Ovary (tissue), 7 donors: ENCODE measurements at regions not wholly inside any gene's neighbourhood (a gene's known extent, or its start where the extent isn't known, plus 50 kb on each side); places are given as distances from the start of the nearest gene placed in this dataset.

Experiments
- DNase-seq, 5 donors: peaks; one replicate each; pipeline ENCODE4 v3.0.0-alpha.2; 2019 to 2020
- H3K27ac ChIP-seq, 2 donors: fragments of 200-600 bp; one replicate each; pipeline versions ENCODE4 v1.5.1 to v1.8.0; 2019 to 2022
- H3K27me3 ChIP-seq: fragments of 200-600 bp; one replicate; pipeline ENCODE4 v1.8.0; 2022
- H3K36me3 ChIP-seq: fragments of 200-600 bp; sonication (generic); one replicate; pipeline ENCODE4 v1.5.1; 2019
- H3K4me1 ChIP-seq: one replicate; pipeline ENCODE4 v1.8.1; 2013; ENCODE audit warnings: mild to moderate bottlenecking, moderate library complexity; ENCODE audit not compliant: insufficient read depth
- H3K4me3 ChIP-seq: fragments of 200-600 bp; sonication (generic); one replicate; pipeline ENCODE4 v1.5.1; 2017
- H3K9me3 ChIP-seq, 2 donors: fragments of 200-600 bp in 1 of 2; sonication (generic) in 1 of 2; one replicate each; pipeline versions ENCODE4 v1.5.1 to v1.8.1; 2013 to 2019; ENCODE audit warnings: mild to moderate bottlenecking in 1 of 2, moderate library complexity in 1 of 2
- CTCF ChIP-seq, 3 donors: fragments of 450-650 bp in 2 of 3; fragments of 200-600 bp in 1 of 3; IDR thresholded peaks; one replicate each; pipeline versions ENCODE4 v1.5.1 to v1.8.0; 2016 to 2022; ENCODE audit warnings: antibody characterized with exemption in 3 of 3, mild to moderate bottlenecking in 1 of 3
- EP300 ChIP-seq: sonication (generic); formaldehyde crosslinking; IDR thresholded peaks from one replicate; pipeline ENCODE4 v1.6.1; 2017; ENCODE audit warnings: antibody characterized with exemption
- POLR2A ChIP-seq: fragments of 450-650 bp; IDR thresholded peaks from one replicate; pipeline ENCODE4 v1.6.1; 2017; ENCODE audit warnings: antibody characterized with exemption, mild to moderate bottlenecking, moderate library complexity
- WGBS, 3 donors: extraction: QIAGEN DNeasy Blood & Tissue Kit in 1 of 3; methylation state at CpG; one replicate each; pipeline versions ENCODE4 v1.1.5 to v1.1.7; 2013 to 2017; 5-methylcytosine and 5-hydroxymethylcytosine counted together
- intact Hi-C, 4 donors: fragments of 100-400 bp; cut with DNase I; formaldehyde crosslinking; loops; one replicate each; pipeline versions ENCODE4 v1.11.0 to v1.15.1; 2022 to 2023
- donor health status: DM: no; HTN: no; CAD: no; lungs with moderate emphysema.
- donor health status: DM: no; HTN: no; CAD: no.
- donor health status: Bipolar disorder and iron deficiency.
- donor health status: DM: no; HTN: no; CAD: no.
- donor health status: DM: yes; HTN: yes; CAD: no.

DNA sequence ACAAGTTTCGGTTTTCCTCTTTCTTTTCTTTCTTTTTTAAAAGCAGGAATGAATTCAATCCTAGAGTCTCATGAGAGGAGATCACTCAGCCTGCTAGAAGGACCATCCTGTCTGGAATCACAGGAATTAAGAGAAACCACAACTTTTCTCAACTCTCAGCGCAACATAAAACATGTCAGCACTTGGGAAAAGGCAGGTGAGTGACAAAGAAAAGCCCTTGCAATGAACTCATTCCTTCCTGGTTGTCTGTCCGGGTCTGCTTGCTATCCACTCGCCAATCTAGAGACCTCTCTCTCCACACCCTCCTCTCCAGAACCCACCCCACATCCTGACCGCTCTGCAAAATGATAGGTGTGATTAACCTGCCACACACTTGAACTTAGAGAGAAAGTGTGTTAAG is 253.8 kb downstream of the LY86 start:
- Histone ChIP-seq H3K27me3 (no peaks in the 10 kb centered on the region), H3K4me3 (no peak overlapping the region), H3K36me3 (no peaks in the 10 kb centered on the region), H3K4me1 (no peaks in the 10 kb centered on the region), H3K9me3 (no peaks in the 10 kb centered on the region), H3K27ac (no peak overlapping the region)
- 89 to 91% (median 91%) methylated on average over 5 of the region's 5 CpGs for WGBS, 3 donors
- intact Hi-C loops = no loop called here
- TF ChIP-seq CTCF (IDR thresholded peaks at IDR 0.05) = no peak
- TF ChIP-seq EP300 = no peak
- no peak for TF ChIP-seq POLR2A
- no peak for DNase-seq

DNA sequence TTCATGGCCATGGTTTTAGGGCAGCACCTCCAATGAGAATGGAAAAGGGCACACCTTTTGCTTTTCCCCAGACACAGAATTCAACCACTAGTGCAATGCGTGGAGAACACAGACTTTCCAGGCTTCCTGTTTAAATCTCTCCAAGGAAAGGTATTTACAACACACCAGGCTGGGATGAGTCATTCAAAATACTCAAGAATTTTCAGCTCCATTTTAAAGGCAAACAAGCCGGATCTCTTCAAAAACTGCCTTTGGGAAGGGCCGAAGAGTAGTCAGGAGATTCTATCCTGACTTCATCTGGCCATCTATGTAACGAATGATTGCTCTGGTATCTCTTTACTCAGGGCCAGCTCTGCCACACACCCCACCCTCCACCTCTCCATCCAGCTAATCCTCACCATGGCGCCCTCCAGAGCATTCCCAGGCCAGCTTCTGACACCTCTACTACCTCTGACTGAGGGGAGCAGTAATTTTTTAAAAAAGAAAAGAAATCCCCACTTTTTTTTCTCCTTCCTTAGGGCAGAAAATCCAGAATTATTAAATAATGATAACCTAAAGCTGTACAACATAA is 254.6 kb downstream of the LY86 start:
- H3K36me3 ChIP-seq = no peaks in the 10 kb centered on the region
- H3K9me3 ChIP-seq = no peaks in the 10 kb centered on the region
- 34 to 41% (median 37%) methylated on average over 5 of the region's 5 CpGs for WGBS, 3 donors
- no peak overlapping the region for H3K4me3 ChIP-seq
- no peaks in the 10 kb centered on the region for H3K4me1 ChIP-seq
- no peak for TF ChIP-seq POLR2A
- TF ChIP-seq CTCF (IDR thresholded peaks at IDR 0.05) = no peak
- TF ChIP-seq EP300 = no peak
- H3K27ac ChIP-seq = no peak overlapping the region
- no peak for DNase-seq
- intact Hi-C loops = no loop called here
- no peaks in the 10 kb centered on the region for H3K27me3 ChIP-seq

- no peak for DNase-seq
- no peak for TF ChIP-seq CTCF (IDR thresholded peaks at IDR 0.05)
- no peak for TF ChIP-seq EP300
- no peak for TF ChIP-seq POLR2A
- no peak overlapping the region for H3K27ac ChIP-seq
- H3K27me3 ChIP-seq = no peaks in the 10 kb centered on the region
- WGBS, 3 donors = 93 to 96% (median 93%) methylated on average over 1 of the region's 1 CpG
- intact Hi-C loops = no loop called here
- no peaks in the 10 kb centered on the region for H3K9me3 ChIP-seq
- no peaks in the 10 kb centered on the region for H3K4me1 ChIP-seq
- no peak overlapping the region for H3K4me3 ChIP-seq
- H3K36me3 ChIP-seq = no peaks in the 10 kb centered on the region
Observed at GRCh38 chr6:6843777-6844176, 255.3 kb downstream of the LY86 start.

- intact Hi-C loops = no loop called here
- Histone ChIP-seq H3K4me3 (no peak overlapping the region), H3K27me3 (no peaks in the 10 kb centered on the region), H3K36me3 (no peaks in the 10 kb centered on the region), H3K9me3 (no peaks in the 10 kb centered on the region), H3K27ac (no peak overlapping the region), H3K4me1 (no peaks in the 10 kb centered on the region)
- 90 to 91% (median 91%) methylated on average over 4 of the region's 4 CpGs for WGBS, 3 donors
- no peak for DNase-seq
- TF ChIP-seq EP300 = no peak
- no peak for TF ChIP-seq POLR2A
- no peak for TF ChIP-seq CTCF (IDR thresholded peaks at IDR 0.05)
Observed at GRCh38 chr6:6844530-6844929, 256.0 kb downstream of the LY86 start.
